Neutrophil (primary cell): ENCODE measurements at regions not wholly inside any gene's neighbourhood (a gene's known extent, or its start where the extent isn't known, plus 50 kb on each side); places are given as distances from the start of the nearest gene placed in this dataset.

Experiments used
- H3K27ac ChIP-seq: fragments of 200-600 bp; sonication (generic); 2 replicates; pipeline ENCODE4 v1.5.1; 2016; ENCODE audit warnings: mild to moderate bottlenecking, moderate library complexity
- H3K27me3 ChIP-seq: fragments of 200-600 bp; sonication (generic); 2 replicates; pipeline ENCODE4 v1.6.0; 2016; ENCODE audit warnings: mild to moderate bottlenecking
- H3K36me3 ChIP-seq: fragments of 200-600 bp; sonication (generic); 2 replicates; pipeline ENCODE4 v1.5.1; 2017
- H3K4me1 ChIP-seq, 2 experiments: fragments of 200-600 bp in 1 of 2; sonication (generic) in 1 of 2; 1 replicate in 1 of 2; 2 replicates in 1 of 2; pipeline versions ENCODE4 v1.5.1 to v1.6.1; 2013 to 2016; ENCODE audit warnings: low read depth in 1 of 2, low read length in 1 of 2, mild to moderate bottlenecking in 1 of 2, moderate library complexity in 1 of 2; ENCODE audit not compliant: control insufficient read depth in 1 of 2, insufficient read depth in 1 of 2
- H3K4me3 ChIP-seq, 2 experiments: fragments of 200-600 bp in 1 of 2; sonication (generic) in 1 of 2; 1 replicate in 1 of 2; 2 replicates in 1 of 2; pipeline ENCODE4 v1.5.1; 2013 to 2016; ENCODE audit warnings: low read depth in 1 of 2, low read length in 1 of 2, mild to moderate bottlenecking in 1 of 2, moderate library complexity in 1 of 2
- H3K9me3 ChIP-seq: fragments of 200-600 bp; sonication (generic); 2 replicates; pipeline ENCODE4 v1.5.1; 2016
- CTCF ChIP-seq: fragments of 200-600 bp; sonication (generic); IDR thresholded peaks from 2 replicates; pipeline ENCODE4 v1.5.1; 2016; ENCODE audit warnings: antibody characterized with exemption

- Histone ChIP-seq H3K27me3 (peaks cover 62% of the 10 kb centered on the region), H3K4me3 (no peak overlapping the region), H3K36me3 (no peaks in the 10 kb centered on the region), H3K9me3 (no peaks in the 10 kb centered on the region), H3K4me1 (no peaks in the 10 kb centered on the region), H3K27ac (no peak overlapping the region)
- TF ChIP-seq CTCF = no peak
These were observed 62.1 kb upstream of the ESRRB start for GRCh38 chr14:76313852-76314251.

- no peaks in the 10 kb centered on the region for H3K9me3 ChIP-seq
- no peaks in the 10 kb centered on the region for H3K36me3 ChIP-seq
- no peak for TF ChIP-seq CTCF
- no peak overlapping the region for H3K4me3 ChIP-seq
- peaks cover 55% of the 10 kb centered on the region for H3K27me3 ChIP-seq
- no peaks in the 10 kb centered on the region for H3K4me1 ChIP-seq
- no peak overlapping the region for H3K27ac ChIP-seq
These were observed 61.4 kb upstream of the ESRRB start for GRCh38 chr14:76314521-76315034.

GRCh38 chr14:76320486-76320885 is 55.5 kb upstream of the ESRRB start:
- H3K9me3 ChIP-seq = no peaks in the 10 kb centered on the region
- H3K4me1 ChIP-seq = no peaks in the 10 kb centered on the region
- H3K27ac ChIP-seq = no peak overlapping the region
- H3K27me3 ChIP-seq = peaks cover 7% of the 10 kb centered on the region
- H3K4me3 ChIP-seq = no peak overlapping the region
- no peaks in the 10 kb centered on the region for H3K36me3 ChIP-seq
- TF ChIP-seq CTCF = no peak

GRCh38 chr14:76320975-76321374 is 55.0 kb upstream of the ESRRB start:
- Histone ChIP-seq H3K36me3 (no peaks in the 10 kb centered on the region), H3K4me1 (no peaks in the 10 kb centered on the region), H3K27me3 (peaks cover 7% of the 10 kb centered on the region), H3K4me3 (no peak overlapping the region), H3K9me3 (no peaks in the 10 kb centered on the region), H3K27ac (no peak overlapping the region)
- TF ChIP-seq CTCF = no peak

- Histone ChIP-seq H3K36me3 (no peaks in the 10 kb centered on the region), H3K27ac (no peak overlapping the region), H3K4me3 (no peak overlapping the region), H3K9me3 (no peaks in the 10 kb centered on the region), H3K4me1 (no peaks in the 10 kb centered on the region), H3K27me3 (peaks cover 19% of the 10 kb centered on the region)
- TF ChIP-seq CTCF = no peak
These were observed 53.2 kb upstream of the ESRRB start for GRCh38 chr14:76322594-76323220.
